ENCODE measurements at regions not wholly inside any gene's neighbourhood (a gene's known extent, or its start where the extent isn't known, plus 50 kb on each side); places are given as distances from the start of the nearest gene placed in this dataset.

GRCh38 chr3:43863966-43864933, 173.5 kb downstream of the ABHD5 start:
- Histone ChIP-seq H3K4me1 (no peaks in the 10 kb centered on the region), H3K4me3 (no peak overlapping the region), H3K9me3 (no peaks in the 10 kb centered on the region), H3K27me3 (peaks cover under 1 to 12% of the 10 kb centered on the region in 2 donors), H3K36me3 (no peaks in the 10 kb centered on the region), H3K27ac (no peak overlapping the region)
- TF ChIP-seq CTCF (IDR thresholded peaks at IDR 0.05) = no peak
- no peak for DNase-seq
- intact Hi-C loops (cut with DNase I) = loop anchor here in 1 of 2 donors (10.0 kb wide), 1 partner anchor 331 kb away; no protein-coding TSS in a partner anchor
- ATAC-seq = no peak

DNA sequence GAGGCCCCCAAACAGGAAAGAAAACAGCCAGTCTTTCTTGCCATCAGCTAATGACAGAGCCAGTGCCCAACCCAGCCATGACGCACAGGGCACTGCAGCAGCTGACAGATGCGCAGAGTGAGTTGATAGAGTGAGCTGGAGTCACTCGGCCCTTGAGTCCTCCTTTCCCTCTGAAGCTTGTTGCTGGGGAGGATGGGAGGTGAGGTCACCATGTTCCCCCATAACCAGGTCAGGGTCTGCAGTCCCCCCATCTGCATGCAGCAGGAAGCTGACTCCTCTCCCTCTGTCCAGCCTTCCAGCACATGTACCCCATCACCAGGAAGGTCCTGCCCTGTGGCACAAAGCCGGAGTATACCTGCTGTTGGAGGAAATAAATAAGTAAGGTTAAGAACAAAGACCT, 174.6 kb downstream of the ABHD5 start:
- DNase-seq = no peak
- ATAC-seq = no peak
- no peak overlapping the region for H3K4me3 ChIP-seq
- H3K4me1 ChIP-seq = no peaks in the 10 kb centered on the region
- TF ChIP-seq CTCF (IDR thresholded peaks at IDR 0.05) = no peak
- no peak overlapping the region for H3K27ac ChIP-seq
- no peaks in the 10 kb centered on the region for H3K36me3 ChIP-seq
- peaks cover 0 to 10% of the 10 kb centered on the region in 2 donors for H3K27me3 ChIP-seq
- H3K9me3 ChIP-seq = no peaks in the 10 kb centered on the region
- intact Hi-C loops (cut with DNase I) = loop anchor here in 1 of 2 donors (10.0 kb wide), 1 partner anchor 329 kb away; no protein-coding TSS in a partner anchor

- Histone ChIP-seq H3K36me3 (no peaks in the 10 kb centered on the region), H3K4me3 (no peak overlapping the region), H3K27me3 (peaks cover 0 to 11% of the 10 kb centered on the region in 2 donors), H3K9me3 (no peaks in the 10 kb centered on the region), H3K4me1 (peaks cover 0 to under 1% of the 10 kb centered on the region in 2 donors), H3K27ac (no peak overlapping the region)
- intact Hi-C loops (cut with DNase I) = loop anchor here in 1 of 2 donors (10.0 kb wide), 1 partner anchor 329 kb away; no protein-coding TSS in a partner anchor
- TF ChIP-seq CTCF (IDR thresholded peaks at IDR 0.05) = no peak
- DNase-seq = no peak
- ATAC-seq = no peak
Observed at GRCh38 chr3:43865887-43866528, 175.3 kb downstream of the ABHD5 start.

- ATAC-seq (peak; percentile 9), DNase-seq (no peak)
- Histone ChIP-seq H3K4me1 (peaks cover 0 to 3% of the 10 kb centered on the region in 2 donors), H3K36me3 (no peaks in the 10 kb centered on the region), H3K4me3 (no peak overlapping the region), H3K27me3 (peaks cover 0 to 11% of the 10 kb centered on the region in 2 donors), H3K9me3 (no peaks in the 10 kb centered on the region), H3K27ac (no peak overlapping the region)
- intact Hi-C loops (cut with DNase I) = loop anchor here in 1 of 2 donors (10.0 kb wide), 1 partner anchor 328 kb away; no protein-coding TSS in a partner anchor
- no peak for TF ChIP-seq CTCF (IDR thresholded peaks at IDR 0.05)
Observed at GRCh38 chr3:43866529-43867353, 176.0 kb downstream of the ABHD5 start.
